Bronchial epithelial cell (primary cell): ENCODE measurements at regions not wholly inside any gene's neighbourhood (a gene's known extent, or its start where the extent isn't known, plus 50 kb on each side); places are given as distances from the start of the nearest gene placed in this dataset.
A peak's percentile ranks its signal among the peaks of the same experiment; 100 is the strongest.

Experiments used
- DNase-seq: peaks from one replicate; pipeline ENCODE4 v3.0.0-alpha.2; 2010; ENCODE audit warnings: low read depth
- FAIRE-seq: peaks from 2 replicates; lab custom pipeline; 2011; peaks lifted over from hg19 to GRCh38; lab: Jason Lieb, UNC
- H3K27me3 ChIP-seq: 2 replicates; pipeline ENCODE4 v1.5.1; 2011; ENCODE audit warnings: low read length; ENCODE audit not compliant: control insufficient read depth, insufficient read depth
- H3K36me3 ChIP-seq: 2 replicates; pipeline ENCODE4 v1.5.1; 2011; ENCODE audit warnings: low read length; ENCODE audit not compliant: control insufficient read depth, insufficient read depth
- H3K4me3 ChIP-seq: 2 replicates; pipeline ENCODE4 v1.5.1; 2011; ENCODE audit warnings: mild to moderate bottlenecking, low read depth, low read length, control low read depth
- CTCF ChIP-seq: IDR thresholded peaks from 2 replicates; pipeline ENCODE4 v1.5.1; 2011; ENCODE audit warnings: mild to moderate bottlenecking, moderate library complexity, low read length, control low read depth, inconsistent platforms; ENCODE audit not compliant: insufficient read depth, severe bottlenecking

GRCh38 chr10:44788147-44789129 lies 122.7 kb upstream of the TMEM72 start:
- Histone ChIP-seq H3K27me3 (no peaks in the 10 kb centered on the region), H3K4me3 (no peak overlapping the region), H3K36me3 (no peaks in the 10 kb centered on the region)
- FAIRE-seq, result peak; percentile 47
- no peak for TF ChIP-seq CTCF
- no peak for DNase-seq

- no peak for TF ChIP-seq CTCF
- no peak for DNase-seq
- H3K4me3 ChIP-seq, result no peak overlapping the region
- H3K27me3 ChIP-seq, result no peaks in the 10 kb centered on the region
- no peaks in the 10 kb centered on the region for H3K36me3 ChIP-seq
- no peak for FAIRE-seq
Observed at GRCh38 chr10:44792119-44792775, 118.9 kb upstream of the TMEM72 start.

GRCh38 chr10:44799966-44800365 lies 111.2 kb upstream of the TMEM72 start:
- TF ChIP-seq CTCF, result no peak
- Histone ChIP-seq H3K27me3 (no peaks in the 10 kb centered on the region), H3K36me3 (no peaks in the 10 kb centered on the region), H3K4me3 (no peak overlapping the region)
- FAIRE-seq (no peak), DNase-seq (no peak)

GRCh38 chr10:44801383-44802327 lies 109.5 kb upstream of the TMEM72 start:
- no peak for TF ChIP-seq CTCF
- no peak for FAIRE-seq
- Histone ChIP-seq H3K4me3 (no peak overlapping the region), H3K27me3 (peaks cover 2% of the 10 kb centered on the region), H3K36me3 (no peaks in the 10 kb centered on the region)
- DNase-seq, result peak; percentile 80

- FAIRE-seq (no peak), DNase-seq (no peak)
- no peak for TF ChIP-seq CTCF
- Histone ChIP-seq H3K27me3 (peaks cover 2% of the 10 kb centered on the region), H3K36me3 (no peaks in the 10 kb centered on the region), H3K4me3 (no peak overlapping the region)
Observed at GRCh38 chr10:44803862-44804261, 107.3 kb upstream of the TMEM72 start.
